ENCODE measurements at regions not wholly inside any gene's neighbourhood (a gene's known extent, or its start where the extent isn't known, plus 50 kb on each side); places are given as distances from the start of the nearest gene placed in this dataset.

GRCh38 chr6:153625089-153625488 lies 414.0 kb upstream of the OPRM1 start:
- DNase-seq (ENCODE audit: low spot score in 2 of 2) (no peak), ATAC-seq (no peak)
- Mint-ChIP-seq H3K36me3 (no peaks in the 10 kb centered on the region), H3K9me3 (peaks cover 0 to 3% of the 10 kb centered on the region in 2 donors), H3K27ac (no peak overlapping the region)

- DNase-seq (ENCODE audit: low spot score in 2 of 2) (no peak), ATAC-seq (no peak)
- Mint-ChIP-seq H3K27ac (no peak overlapping the region), H3K9me3 (peaks cover 0 to 3% of the 10 kb centered on the region in 2 donors), H3K36me3 (no peaks in the 10 kb centered on the region)
Measured at GRCh38 chr6:153624528-153624927, 414.5 kb upstream of the OPRM1 start.

DNA sequence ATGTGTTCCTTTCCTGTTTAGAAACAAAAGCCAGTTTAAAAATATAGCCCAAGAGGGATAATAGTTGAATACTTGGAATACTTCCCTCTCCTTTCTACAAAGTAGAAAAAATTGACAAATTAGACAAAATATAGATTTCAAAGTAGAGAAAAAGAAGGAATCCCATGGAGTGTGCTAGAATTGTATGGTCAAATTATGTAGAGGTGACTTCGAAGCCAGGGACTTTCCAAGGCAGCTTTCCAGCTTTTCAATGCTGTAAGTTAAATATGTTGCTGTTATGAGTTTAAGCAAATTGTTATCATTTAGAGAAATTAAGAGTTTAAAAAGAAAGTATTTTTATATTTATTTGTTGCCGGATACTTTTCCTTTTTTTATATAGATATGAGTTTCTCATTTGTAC lies 415.5 kb upstream of the OPRM1 start:
- peaks cover 0 to 3% of the 10 kb centered on the region in 2 donors for H3K9me3 Mint-ChIP-seq
- no peak for ATAC-seq
- H3K36me3 Mint-ChIP-seq = no peaks in the 10 kb centered on the region
- DNase-seq (ENCODE audit: low spot score in 2 of 2) = no peak
- H3K27ac Mint-ChIP-seq = no peak overlapping the region

GRCh38 chr6:153621491-153621890 lies 417.5 kb upstream of the OPRM1 start:
- no peaks in the 10 kb centered on the region for H3K36me3 Mint-ChIP-seq
- no peak overlapping the region for H3K27ac Mint-ChIP-seq
- DNase-seq (ENCODE audit: low spot score in 2 of 2) (no peak), ATAC-seq (no peak)
- no peaks in the 10 kb centered on the region for H3K9me3 Mint-ChIP-seq

GRCh38 chr6:153621070-153621469 lies 418.0 kb upstream of the OPRM1 start:
- DNase-seq (ENCODE audit: low spot score in 2 of 2) (no peak), ATAC-seq (no peak)
- Mint-ChIP-seq H3K9me3 (no peaks in the 10 kb centered on the region), H3K27ac (no peak overlapping the region), H3K36me3 (no peaks in the 10 kb centered on the region)

GRCh38 chr6:153618371-153619322 lies 420.4 kb upstream of the OPRM1 start:
- no peaks in the 10 kb centered on the region for H3K36me3 Mint-ChIP-seq
- ATAC-seq (no peak), DNase-seq (ENCODE audit: low spot score in 2 of 2) (no peak)
- no peak overlapping the region for H3K27ac Mint-ChIP-seq
- no peaks in the 10 kb centered on the region for H3K9me3 Mint-ChIP-seq

DNA sequence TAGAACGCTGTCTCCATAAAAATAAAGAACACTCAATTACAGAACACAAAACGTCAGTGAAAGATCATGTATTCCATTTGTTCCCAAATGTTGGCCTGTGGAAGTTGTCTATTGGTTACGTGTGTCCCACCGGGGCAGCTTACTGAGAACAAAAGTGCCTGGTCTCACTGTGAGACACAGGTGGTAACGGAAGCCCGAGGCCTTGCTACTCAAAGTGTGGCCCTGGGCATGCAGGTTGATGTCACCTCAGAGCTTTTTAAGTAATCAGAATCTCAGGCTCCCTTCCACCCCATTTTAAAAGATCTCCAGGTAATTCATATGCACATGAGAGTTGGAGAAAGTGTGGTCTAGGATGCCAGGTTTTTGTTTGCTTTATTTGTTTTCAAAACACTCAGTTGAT lies 422.5 kb upstream of the OPRM1 start:
- Mint-ChIP-seq H3K36me3 (no peaks in the 10 kb centered on the region), H3K27ac (no peak overlapping the region), H3K9me3 (no peaks in the 10 kb centered on the region)
- ATAC-seq (no peak), DNase-seq (ENCODE audit: low spot score in 2 of 2) (no peak)

DNA sequence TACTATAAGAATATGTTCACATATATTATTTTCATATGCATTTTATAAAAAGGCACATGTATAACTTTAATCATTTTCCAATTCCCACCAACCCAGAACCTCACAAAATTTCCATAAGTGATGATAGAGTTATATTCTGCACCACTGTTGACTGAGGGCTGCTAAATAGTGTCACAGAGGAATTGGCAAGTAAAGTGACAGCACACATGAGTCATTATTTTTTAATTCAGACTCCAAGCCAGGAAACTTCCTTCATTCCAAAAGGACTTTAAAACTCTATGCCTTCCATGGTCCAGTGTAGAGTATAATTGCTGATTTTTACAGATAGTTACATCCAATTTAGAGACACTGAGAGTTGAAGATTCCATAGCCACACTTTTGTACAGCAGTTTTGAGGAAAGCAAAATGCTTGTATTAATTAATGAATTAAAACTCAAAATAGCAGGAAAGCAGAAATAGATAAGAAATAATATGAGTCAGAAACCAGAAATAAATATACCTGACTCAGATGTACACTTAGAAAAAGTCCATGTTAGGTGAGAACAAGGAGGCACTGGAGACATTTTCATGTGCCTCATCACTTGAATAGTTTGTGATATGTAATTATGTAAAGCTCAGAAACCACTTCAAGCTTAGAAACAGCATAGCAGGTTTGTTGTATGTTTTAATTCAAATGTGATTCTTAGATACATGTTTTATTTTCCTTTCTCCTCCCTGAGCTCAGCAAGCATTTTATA lies 425.2 kb upstream of the OPRM1 start:
- DNase-seq (ENCODE audit: low spot score in 2 of 2) (no peak), ATAC-seq (no peak)
- Mint-ChIP-seq H3K27ac (no peak overlapping the region), H3K9me3 (no peaks in the 10 kb centered on the region), H3K36me3 (no peaks in the 10 kb centered on the region)

DNA sequence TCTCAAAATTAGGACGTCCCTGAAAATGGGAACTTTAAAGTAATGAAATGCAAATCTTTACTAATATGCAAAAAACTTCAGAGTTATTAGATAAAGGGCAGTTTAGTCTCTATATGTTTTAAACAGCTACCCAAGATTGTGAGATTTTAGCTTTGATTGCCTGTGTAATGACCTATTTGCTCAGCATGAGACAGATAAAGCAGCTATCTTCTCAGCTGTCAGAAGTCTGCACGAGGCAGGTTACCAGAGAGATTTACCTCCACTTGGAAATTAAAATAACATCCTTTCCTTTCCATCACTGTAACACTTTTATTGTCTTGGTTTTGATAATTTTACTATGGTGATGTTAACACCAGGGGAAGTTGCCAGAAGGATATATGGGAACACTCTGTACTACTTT lies 436.6 kb upstream of the OPRM1 start:
- ATAC-seq (no peak), DNase-seq (ENCODE audit: low spot score in 2 of 2) (no peak)
- H3K9me3 Mint-ChIP-seq = no peaks in the 10 kb centered on the region
- H3K27ac Mint-ChIP-seq = no peak overlapping the region
- H3K36me3 Mint-ChIP-seq = no peaks in the 10 kb centered on the region

GRCh38 chr6:153599901-153600300 lies 439.1 kb upstream of the OPRM1 start:
- ATAC-seq (no peak), DNase-seq (ENCODE audit: low spot score in 2 of 2) (no peak)
- Mint-ChIP-seq H3K36me3 (no peaks in the 10 kb centered on the region), H3K9me3 (peaks cover 4% of the 10 kb centered on the region in 2 donors), H3K27ac (no peak overlapping the region)

- no peak for DNase-seq (ENCODE audit: low spot score in 2 of 2)
- Mint-ChIP-seq H3K27ac (no peak overlapping the region), H3K36me3 (no peaks in the 10 kb centered on the region), H3K9me3 (peaks cover 4 to 7% of the 10 kb centered on the region in 2 donors)
- peak in 1 of 2 donors; percentile 76 for ATAC-seq
Measured at GRCh38 chr6:153595903-153596302, 443.1 kb upstream of the OPRM1 start.

- Mint-ChIP-seq H3K27ac (no peak overlapping the region), H3K36me3 (no peaks in the 10 kb centered on the region), H3K9me3 (peaks cover 4 to 7% of the 10 kb centered on the region in 2 donors)
- no peak for DNase-seq (ENCODE audit: low spot score in 2 of 2)
- ATAC-seq = no peak
Measured at GRCh38 chr6:153594871-153595270, 444.2 kb upstream of the OPRM1 start.

DNA sequence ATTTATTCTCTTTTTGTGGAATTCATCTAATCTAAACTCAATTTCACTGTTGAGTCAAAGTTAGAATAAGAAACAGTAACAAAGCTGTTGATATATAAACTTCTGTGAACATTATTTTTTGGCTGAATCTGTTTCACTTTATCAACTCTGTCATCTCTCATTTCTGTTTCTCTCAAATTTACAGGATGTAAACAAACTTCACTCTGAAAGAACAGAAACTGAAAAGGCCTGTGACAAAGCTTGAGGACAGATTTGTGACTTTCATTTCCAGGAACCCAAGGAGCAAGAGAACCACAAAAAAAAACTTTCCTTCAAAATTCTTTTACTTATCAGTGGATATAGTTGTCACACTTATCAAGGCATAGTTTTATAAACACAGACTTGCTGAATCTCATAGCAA lies 447.9 kb upstream of the OPRM1 start:
- no peak for DNase-seq (ENCODE audit: low spot score in 2 of 2)
- Mint-ChIP-seq H3K36me3 (no peaks in the 10 kb centered on the region), H3K27ac (no peak overlapping the region), H3K9me3 (peaks cover 4 to 7% of the 10 kb centered on the region in 2 donors)
- ATAC-seq = peak in 1 of 2 donors; percentile 69

DNA sequence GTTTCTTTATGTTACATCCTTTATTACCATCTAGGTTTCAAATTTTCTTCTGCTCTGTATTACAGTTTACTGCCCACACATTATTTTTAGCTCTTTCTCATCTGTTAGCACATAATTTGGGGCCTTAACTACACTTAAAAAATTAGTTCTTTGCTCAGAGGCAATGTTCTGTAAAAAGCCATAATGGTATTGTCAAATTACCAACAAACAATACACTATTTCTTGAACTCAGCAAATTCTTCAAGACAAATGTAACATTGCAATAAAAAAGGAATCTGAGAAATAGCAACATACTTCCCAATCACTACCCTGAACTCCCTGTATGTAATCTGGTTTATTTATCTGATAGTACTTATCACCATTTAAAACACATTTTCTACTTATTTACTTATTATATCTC lies 448.6 kb upstream of the OPRM1 start:
- no peak for ATAC-seq
- H3K36me3 Mint-ChIP-seq = no peaks in the 10 kb centered on the region
- DNase-seq (ENCODE audit: low spot score in 2 of 2) = no peak
- peaks cover 0 to 7% of the 10 kb centered on the region in 2 donors for H3K9me3 Mint-ChIP-seq
- no peak overlapping the region for H3K27ac Mint-ChIP-seq

DNA sequence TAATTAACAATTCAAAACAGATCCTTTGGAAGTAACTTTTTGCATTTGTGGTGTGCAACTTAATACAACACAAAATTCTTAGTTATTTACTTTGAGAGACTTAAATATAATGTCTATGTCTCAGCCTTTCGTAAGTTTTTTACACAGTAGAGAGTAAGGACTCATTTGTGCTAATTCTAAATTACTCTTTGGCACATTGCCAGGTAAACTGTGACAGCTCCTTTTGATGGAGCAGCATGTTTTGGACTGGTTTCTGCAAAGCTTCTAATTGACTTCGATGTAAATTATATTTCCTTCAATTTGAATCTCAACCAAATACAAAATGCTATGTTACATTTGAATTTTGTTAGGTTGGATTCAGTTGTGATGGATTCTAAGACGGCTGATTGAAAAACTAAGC lies 450.7 kb upstream of the OPRM1 start:
- Mint-ChIP-seq H3K27ac (no peak overlapping the region), H3K36me3 (no peaks in the 10 kb centered on the region), H3K9me3 (no peaks in the 10 kb centered on the region)
- no peak for ATAC-seq
- DNase-seq (ENCODE audit: low spot score in 2 of 2) = no peak

DNA sequence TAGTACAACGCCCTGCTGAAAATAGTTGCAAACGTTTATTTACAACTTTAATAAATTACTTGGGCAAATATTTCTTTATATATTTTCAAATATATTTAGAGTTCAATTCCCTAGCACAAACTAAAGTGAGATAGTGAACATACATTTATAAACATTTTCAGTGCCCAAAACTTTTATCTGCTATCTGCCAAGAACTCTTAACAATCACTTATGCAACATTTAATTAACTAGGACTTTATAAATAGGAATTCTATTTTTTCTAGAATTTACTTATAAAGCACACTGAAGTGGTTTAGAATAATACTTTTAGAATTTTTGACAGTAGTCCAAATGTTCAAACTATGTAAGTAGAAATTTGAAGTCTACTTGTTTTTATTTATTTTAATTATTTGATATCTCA lies 452.6 kb upstream of the RGS17 start:
- Mint-ChIP-seq H3K27ac (no peak overlapping the region), H3K36me3 (no peaks in the 10 kb centered on the region), H3K9me3 (peaks cover 0 to 5% of the 10 kb centered on the region in 2 donors)
- ATAC-seq = no peak
- no peak for DNase-seq (ENCODE audit: low spot score in 2 of 2)

DNA sequence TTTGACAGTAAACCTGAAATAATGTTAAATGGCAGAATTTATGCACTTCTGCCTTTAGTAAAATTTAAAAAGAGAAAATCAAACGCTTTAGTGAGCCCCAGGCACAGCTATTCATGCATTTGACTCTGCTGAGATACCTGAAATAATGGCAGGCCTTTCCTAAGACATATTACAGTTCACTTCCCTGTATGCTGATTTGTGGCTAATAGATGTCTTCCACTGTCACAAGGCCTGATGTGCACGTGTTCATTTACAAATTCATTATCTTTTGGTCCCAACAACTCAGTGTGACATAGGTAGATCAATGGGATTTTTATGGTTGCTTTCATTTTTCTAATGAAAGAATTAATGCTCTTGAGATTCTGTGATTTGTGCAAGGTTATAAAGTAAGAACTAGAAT lies 449.7 kb upstream of the RGS17 start:
- no peak overlapping the region for H3K27ac Mint-ChIP-seq
- ATAC-seq = no peak

More for the DNA sequence above, 449.7 kb upstream of the RGS17 start:
- Mint-ChIP-seq H3K36me3 (no peaks in the 10 kb centered on the region), H3K9me3 (peaks cover 0 to 5% of the 10 kb centered on the region in 2 donors)
- DNase-seq (ENCODE audit: low spot score in 2 of 2) = no peak
